K562 (cell line): ENCODE measurements at regions not wholly inside any gene's neighbourhood (a gene's known extent, or its start where the extent isn't known, plus 50 kb on each side); places are given as distances from the start of the nearest gene placed in this dataset.

Source experiments
- ATAC-seq: fragments of 200-7000 bp; cut with Tn5 transposase; 3 replicates; pipeline ENCODE4 v1.9.1; 2020; ENCODE audit warnings: moderate library complexity
- BruUV-seq: library from RNA; stranded (reverse); fragments of 400-500 nt; replicated peaks from 2 replicates; lab custom pipeline; 2021; lab: Mats Ljungman, UMichigan
- CTCF ChIA-PET: fragments of 300-600 bp; formaldehyde crosslinking; extraction: SDS; loops from one replicate; lab custom pipeline; 2021; ENCODE audit warnings: low intra/inter-chr PET ratio; lab: Yijun Ruan, JAX
- POLR2A ChIA-PET: fragments of 300-600, 350-650 bp; sonication (Branson Sonifier 250); formaldehyde crosslinking; extraction: SDS; loops from one replicate; lab custom pipeline; 2021; ENCODE audit warnings: antibody characterized with exemption, inconsistent platforms; lab: Yijun Ruan, JAX
- DNase-seq, 4 experiments: peaks; one replicate each; pipeline versions ENCODE4 v3.0.0 to v3.0.0-alpha.2; 2011 to 2018; ENCODE audit warnings: low spot score in 3 of 4, mixed read lengths in 3 of 4; ENCODE audit errors: extremely low read depth in 1 of 4
- FAIRE-seq: peaks from 2 replicates; lab custom pipeline; 2011; peaks lifted over from hg19 to GRCh38; lab: Jason Lieb, UNC
- H2AFZ ChIP-seq: 2 replicates; pipeline ENCODE4 v1.6.0; 2011; ENCODE audit warnings: low read depth, low read length, control low read depth, inconsistent platforms
- H3K27ac ChIP-seq: fragments of 200-600 bp; 3 replicates; pipeline ENCODE4 v1.8.0; 2011; ENCODE audit warnings: low read depth, mild to moderate bottlenecking, control low read depth, inconsistent platforms, low read length, moderate library complexity, mixed read lengths; ENCODE audit errors: extremely low read depth
- H3K27me3 ChIP-seq, 2 experiments: fragments of 300-600 bp in 1 of 2; 2 replicates in 1 of 2; 3 replicates in 1 of 2; pipeline versions ENCODE4 v1.6.0 to v1.8.0; 2011; ENCODE audit warnings: inconsistent platforms in 2 of 2, low read length in 2 of 2, mild to moderate bottlenecking in 1 of 2, mixed read lengths in 1 of 2, moderate library complexity in 1 of 2; ENCODE audit not compliant: control insufficient read depth in 2 of 2, insufficient read depth in 2 of 2
- H3K36me3 ChIP-seq: fragments of 300-600 bp; 3 replicates; pipeline ENCODE4 v1.8.0; 2011; ENCODE audit warnings: mild to moderate bottlenecking, low read length, inconsistent platforms; ENCODE audit not compliant: control insufficient read depth, insufficient read depth
- H3K4me1 ChIP-seq, 2 experiments: fragments of 200-600 bp in 1 of 2; replicated peaks in 1 of 2; 2 replicates in 1 of 2; 3 replicates in 1 of 2; pipeline versions ENCODE4 v1.5.1 to v1.8.0; 2011; ENCODE audit warnings: inconsistent platforms in 2 of 2, low read length in 2 of 2, mild to moderate bottlenecking in 1 of 2, mixed read lengths in 1 of 2, moderate library complexity in 1 of 2; ENCODE audit not compliant: control insufficient read depth in 2 of 2, insufficient read depth in 2 of 2
- H3K4me2 ChIP-seq: 2 replicates; pipeline ENCODE4 v1.6.1; 2011; ENCODE audit warnings: low read length, control low read depth, inconsistent platforms, mixed read lengths; ENCODE audit not compliant: insufficient read depth
- H3K4me3 ChIP-seq: fragments of 200-600 bp; sonication (generic), shearing (Covaris generic); 2 replicates; pipeline ENCODE4 v1.5.1; 2016; ENCODE audit warnings: control low read depth, inconsistent platforms
- H3K79me2 ChIP-seq: fragments of 200-600 bp; 3 replicates; pipeline ENCODE4 v1.8.0; 2011; ENCODE audit warnings: low read length, inconsistent platforms; ENCODE audit not compliant: control insufficient read depth, insufficient read depth
- H3K9ac ChIP-seq, 2 experiments: 2 replicates each; pipeline versions ENCODE4 v1.6.0 to v1.6.1; 2011; ENCODE audit warnings: low read depth in 2 of 2, low read length in 2 of 2, control low read depth in 1 of 2, inconsistent platforms in 1 of 2, mild to moderate bottlenecking in 1 of 2, mixed read lengths in 1 of 2; ENCODE audit not compliant: insufficient read depth in 1 of 2
- H3K9me1 ChIP-seq: one replicate; pipeline ENCODE4 v1.6.0; 2011; ENCODE audit warnings: inconsistent platforms, mild to moderate bottlenecking, low read length, moderate library complexity; ENCODE audit not compliant: control insufficient read depth, insufficient read depth
- H3K9me3 ChIP-seq: replicated peaks from 2 replicates; pipeline ENCODE4 v1.5.1; 2011; ENCODE audit warnings: low read depth, low read length, inconsistent platforms; ENCODE audit not compliant: control insufficient read depth, insufficient read depth
- H4K20me1 ChIP-seq: replicated peaks from 2 replicates; pipeline ENCODE4 v1.6.1; 2011; ENCODE audit warnings: low read length, inconsistent platforms, mixed read lengths; ENCODE audit not compliant: control insufficient read depth, insufficient read depth
- BRCA1 ChIP-seq, 2 experiments: fragments of 450-650 bp in 1 of 2; sonication (generic) in 1 of 2; formaldehyde crosslinking in 1 of 2; IDR thresholded peaks; 2 replicates each; pipeline versions ENCODE4 v1.5.0 to v1.6.1; 2017 to 2020; ENCODE audit warnings: mild to moderate bottlenecking in 1 of 2, missing genetic modification reagents in 1 of 2
- ETS2 ChIP-seq: IDR thresholded peaks from 2 replicates; pipeline ENCODE4 v1.6.1; 2016; ENCODE audit warnings: borderline replicate concordance, missing genetic modification characterization, mild to moderate bottlenecking, moderate library complexity, missing compliant biosample characterization; ENCODE audit not compliant: poor library complexity, severe bottlenecking
- KHSRP ChIP-seq: fragments of 450-650 bp; IDR thresholded peaks from 2 replicates; pipeline ENCODE4 v1.6.1; 2017
- MYC ChIP-seq, 2 experiments: fragments of 250-450 bp in 1 of 2; sonication (Bioruptor Pico) in 1 of 2; IDR thresholded peaks; 2 replicates each; pipeline versions ENCODE4 v1.5.1 to v1.6.1; 2012 to 2021; ENCODE audit warnings: low read depth in 2 of 2, borderline replicate concordance in 1 of 2, improper control_type of control experiment in 1 of 2, low read length in 1 of 2, mild to moderate bottlenecking in 1 of 2, moderate library complexity in 1 of 2
- TCF7L2 ChIP-seq: fragments of 150-350 bp; IDR thresholded peaks from 2 replicates; pipeline ENCODE4 v1.6.1; 2016; ENCODE audit warnings: low read depth, mild to moderate bottlenecking, low read length, moderate library complexity
- ZBED1 ChIP-seq: IDR thresholded peaks from 2 replicates; pipeline ENCODE4 v1.6.1; 2014
- ZFX ChIP-seq: sonication (generic); formaldehyde crosslinking; IDR thresholded peaks from 2 replicates; pipeline ENCODE4 v1.8.0; 2022; ENCODE audit warnings: mild to moderate bottlenecking, missing genetic modification reagents, moderate library complexity
- ZNF140 ChIP-seq: fragments of 250-450 bp; sonication (Bioruptor Pico); IDR thresholded peaks from 2 replicates; pipeline ENCODE4 v1.8.0; 2021; ENCODE audit warnings: moderate library complexity, mild to moderate bottlenecking, inconsistent platforms
- WGBS: fragments of 100-300 bp; shearing (Covaris generic); methylation state at CpG from one replicate; pipeline ENCODE4 v1.1.6; 2016; ENCODE audit warnings: low coverage, mixed read lengths; ENCODE audit not compliant: insufficient coverage; ENCODE audit errors: missing lambda C conversion rate; 5-methylcytosine and 5-hydroxymethylcytosine counted together
- in situ Hi-C: fragments of 300-500 bp; cut with MboI; formaldehyde crosslinking; loops from 4 replicates; pipeline ENCODE4 v1.15.0; 2018; ENCODE audit warnings: inconsistent platforms, mixed read lengths
- intact Hi-C: fragments of 100-400 bp; cut with micrococcal nuclease; formaldehyde crosslinking; loops from 2 replicates; pipeline ENCODE4 v1.14.2; 2022
- TF ChIP-seq, protein P1 (sequence below): fragments of 450-650 bp; IDR thresholded peaks from 2 replicates; pipeline ENCODE4 v1.6.1; 2016; ENCODE audit warnings: antibody characterized with exemption
- TF ChIP-seq, protein P2 (sequence below): fragments of 250-450 bp; sonication (Bioruptor Pico); IDR thresholded peaks from 2 replicates; pipeline ENCODE4 v1.5.0; 2022; ENCODE audit warnings: mild to moderate bottlenecking

DNA sequence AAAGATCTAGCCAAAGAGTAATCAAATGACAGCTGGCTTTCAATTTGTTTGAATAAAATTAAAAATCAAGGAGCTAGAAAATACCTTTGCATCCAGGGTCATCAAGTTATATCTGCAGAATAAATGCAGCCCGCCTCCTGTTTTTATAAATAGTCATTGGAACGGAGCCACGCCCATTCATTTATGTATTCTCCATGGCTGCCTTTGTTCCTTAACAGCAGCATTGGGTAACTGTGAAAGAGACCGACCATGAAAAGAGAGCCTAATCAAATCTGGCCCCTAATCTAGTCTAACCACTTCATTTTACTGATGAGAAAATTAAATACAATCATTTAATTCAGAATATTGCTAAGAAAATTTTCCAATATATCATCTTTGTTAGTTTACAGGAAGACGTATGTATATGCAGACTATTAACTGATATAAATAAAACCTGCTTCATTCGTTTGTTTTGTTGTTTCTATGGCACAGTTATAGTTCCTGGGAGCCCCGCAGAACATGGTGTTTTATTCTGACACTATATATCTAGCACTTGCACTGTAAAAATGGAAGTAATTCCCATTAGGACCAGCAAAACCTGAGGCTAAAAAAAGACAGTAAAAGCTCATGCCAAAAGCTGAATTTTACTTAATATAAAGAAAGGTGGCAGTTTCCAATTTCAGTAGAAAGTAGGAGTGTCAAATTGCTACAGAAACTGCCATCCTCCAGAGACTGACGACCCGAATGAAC lies 111.8 kb upstream of the PALMD start:
- DNase-seq (no peak), FAIRE-seq (no peak), ATAC-seq (no peak; the same call in 2 of the 3 replicates)
- H2AFZ ChIP-seq: peak overlapping the region; percentile 78
- peak overlapping the region; percentile 48; the same call in 1 of the 3 replicates for H3K27ac ChIP-seq
- ChIA-PET POLR2A (no interaction called here), CTCF (no interaction called here)
- no peak overlapping the region for H3K9ac ChIP-seq
- H3K27me3 ChIP-seq: no peaks in the 10 kb centered on the region
- 44% methylated on average over 9 of the region's 9 CpGs for WGBS
- H3K9me3 ChIP-seq: no peaks in the 10 kb centered on the region
- intact Hi-C loops: loop anchor here (5.0 to 10.0 kb wide), 2 partner anchors 113 to 171 kb away; partner anchors contain the start of gene PALMD
- no TSS peak for BruUV-seq
- TF ChIP-seq ZFX (no peak), MYC (IDR thresholded peaks at IDR 0.05; ENCODE audit: low read depth, low read length) (no peak), MYC (CRISPR knock-in tag; IDR thresholded peaks at IDR 0.05; ENCODE audit: borderline replicate concordance, low read depth) (no peak), ZNF140 (CRISPR knock-in tag) (no peak), KHSRP (no peak), ZBED1 (no peak), TCF7L2 (no peak), BRCA1 (IDR thresholded peaks at IDR 0.05) (no peak), BRCA1 (CRISPR knock-in tag; IDR thresholded peaks at IDR 0.05) (no peak), ETS2 (no peak)
- TF ChIP-seq, protein P1, sequence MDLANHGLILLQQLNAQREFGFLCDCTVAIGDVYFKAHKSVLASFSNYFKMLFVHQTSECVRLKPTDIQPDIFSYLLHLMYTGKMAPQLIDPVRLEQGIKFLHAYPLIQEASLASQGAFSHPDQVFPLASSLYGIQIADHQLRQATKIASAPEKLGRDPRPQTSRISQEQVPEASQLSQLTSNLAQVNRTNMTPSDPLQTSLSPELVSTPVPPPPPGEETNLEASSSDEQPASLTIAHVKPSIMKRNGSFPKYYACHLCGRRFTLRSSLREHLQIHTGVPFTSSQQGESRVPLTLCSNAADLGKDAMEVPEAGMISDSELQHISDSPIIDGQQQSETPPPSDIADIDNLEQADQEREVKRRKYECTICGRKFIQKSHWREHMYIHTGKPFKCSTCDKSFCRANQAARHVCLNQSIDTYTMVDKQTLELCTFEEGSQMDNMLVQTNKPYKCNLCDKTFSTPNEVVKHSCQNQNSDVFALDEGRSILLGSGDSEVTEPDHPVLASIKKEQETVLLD: no peak
- TF ChIP-seq, protein P2, sequence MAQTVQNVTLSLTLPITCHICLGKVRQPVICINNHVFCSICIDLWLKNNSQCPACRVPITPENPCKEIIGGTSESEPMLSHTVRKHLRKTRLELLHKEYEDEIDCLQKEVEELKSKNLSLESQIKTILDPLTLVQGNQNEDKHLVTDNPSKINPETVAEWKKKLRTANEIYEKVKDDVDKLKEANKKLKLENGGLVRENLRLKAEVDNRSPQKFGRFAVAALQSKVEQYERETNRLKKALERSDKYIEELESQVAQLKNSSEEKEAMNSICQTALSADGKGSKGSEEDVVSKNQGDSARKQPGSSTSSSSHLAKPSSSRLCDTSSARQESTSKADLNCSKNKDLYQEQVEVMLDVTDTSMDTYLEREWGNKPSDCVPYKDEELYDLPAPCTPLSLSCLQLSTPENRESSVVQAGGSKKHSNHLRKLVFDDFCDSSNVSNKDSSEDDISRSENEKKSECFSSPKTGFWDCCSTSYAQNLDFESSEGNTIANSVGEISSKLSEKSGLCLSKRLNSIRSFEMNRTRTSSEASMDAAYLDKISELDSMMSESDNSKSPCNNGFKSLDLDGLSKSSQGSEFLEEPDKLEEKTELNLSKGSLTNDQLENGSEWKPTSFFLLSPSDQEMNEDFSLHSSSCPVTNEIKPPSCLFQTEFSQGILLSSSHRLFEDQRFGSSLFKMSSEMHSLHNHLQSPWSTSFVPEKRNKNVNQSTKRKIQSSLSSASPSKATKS (CRISPR knock-in tag): no peak
- no peaks in the 10 kb centered on the region for H3K79me2 ChIP-seq
- H4K20me1 ChIP-seq: no peaks in the 10 kb centered on the region
- in situ Hi-C loops: no loop called here
- no peak overlapping the region for H3K4me2 ChIP-seq
- H3K9me1 ChIP-seq: no peaks in the 10 kb centered on the region
- H3K4me1 ChIP-seq: peaks cover 0 to 9% of the 10 kb centered on the region in 2 experiments; a peak in 2 of 5 replicates
- H3K4me3 ChIP-seq: no peak overlapping the region
- H3K36me3 ChIP-seq: no peaks in the 10 kb centered on the region
